LNCaP clone FGC (cell line): ENCODE measurements at regions not wholly inside any gene's neighbourhood (a gene's known extent, or its start where the extent isn't known, plus 50 kb on each side); places are given as distances from the start of the nearest gene placed in this dataset.

Experiments used
- DNase-seq: peaks from one replicate; pipeline ENCODE4 v3.0.0-alpha.2; 2011; ENCODE audit warnings: low read depth
- H3K4me3 ChIP-seq: 2 replicates; pipeline ENCODE4 v1.5.1; 2011; ENCODE audit warnings: mild to moderate bottlenecking, low read depth, low read length, control low read depth
- CTCF ChIP-seq: IDR thresholded peaks from 2 replicates; pipeline ENCODE4 v1.5.1; 2012; ENCODE audit warnings: mild to moderate bottlenecking; ENCODE audit not compliant: control insufficient read depth, insufficient read depth; ENCODE audit errors: extremely low read depth

- TF ChIP-seq CTCF, result no peak
- no peak for DNase-seq
- no peak overlapping the region for H3K4me3 ChIP-seq
These were observed 871.1 kb downstream of the UQCRFS1 start for GRCh38 chr19:28341810-28342350.

DNA sequence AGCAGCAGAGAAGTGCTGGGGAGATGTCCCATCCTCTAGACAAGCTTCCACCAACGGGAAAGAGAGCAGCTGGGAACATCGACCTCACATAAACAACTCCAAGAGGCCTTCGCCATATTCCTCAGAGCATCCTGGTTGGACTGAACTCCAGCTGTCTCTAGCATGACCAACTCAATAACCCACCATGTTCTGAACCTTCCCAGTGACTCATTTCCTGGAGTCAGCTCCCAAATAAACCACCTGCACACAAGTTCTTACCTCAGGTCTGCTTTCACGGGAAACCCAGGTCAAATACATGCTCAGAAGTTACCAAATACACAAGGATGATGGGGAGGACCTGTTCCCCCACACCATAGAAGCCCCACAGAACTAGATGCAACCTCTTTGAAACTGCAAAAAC, 878.5 kb downstream of the UQCRFS1 start:
- no peak overlapping the region for H3K4me3 ChIP-seq
- DNase-seq, result no peak
- no peak for TF ChIP-seq CTCF

GRCh38 chr19:28333909-28334308, 879.0 kb downstream of the UQCRFS1 start:
- no peak for DNase-seq
- no peak for TF ChIP-seq CTCF

GRCh38 chr19:28332886-28333285, 880.1 kb downstream of the UQCRFS1 start:
- TF ChIP-seq CTCF, result no peak
- no peak overlapping the region for H3K4me3 ChIP-seq
- no peak for DNase-seq

More at GRCh38 chr19:28333909-28334308, 879.0 kb downstream of the UQCRFS1 start:
- no peak overlapping the region for H3K4me3 ChIP-seq

- H3K4me3 ChIP-seq, result no peak overlapping the region
- DNase-seq, result no peak
- TF ChIP-seq CTCF, result no peak
These were observed 880.6 kb downstream of the UQCRFS1 start for GRCh38 chr19:28332351-28332750.

DNA sequence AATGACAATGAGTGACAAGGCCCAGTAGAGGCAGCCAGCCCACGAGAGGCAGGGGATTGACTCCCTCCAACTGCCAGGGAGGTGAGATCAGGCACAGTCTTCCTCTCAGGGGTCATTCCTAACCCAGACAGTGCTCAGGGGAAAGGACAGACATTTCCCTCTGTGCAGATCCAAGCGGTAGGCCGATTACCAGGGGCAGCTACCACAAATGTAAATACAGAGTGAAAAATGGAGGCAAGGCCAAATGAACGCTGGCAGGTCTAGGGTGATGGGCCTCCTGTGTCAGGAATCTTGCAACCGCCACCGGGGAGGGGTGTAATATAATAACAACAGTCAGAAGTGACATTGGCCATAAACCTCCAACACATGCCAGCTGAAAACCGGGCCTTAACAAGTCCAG, 881.4 kb downstream of the UQCRFS1 start:
- no peak for DNase-seq
- no peak for TF ChIP-seq CTCF
- H3K4me3 ChIP-seq, result no peak overlapping the region

- no peak overlapping the region for H3K4me3 ChIP-seq
- no peak for DNase-seq
- TF ChIP-seq CTCF, result no peak
These were observed 882.1 kb downstream of the UQCRFS1 start for GRCh38 chr19:28330831-28331230.
